OCI-LY3 (cell line): ENCODE measurements at regions not wholly inside any gene's neighbourhood (a gene's known extent, or its start where the extent isn't known, plus 50 kb on each side); places are given as distances from the start of the nearest gene placed in this dataset.

ENCODE experiments used
- H2AFZ ChIP-seq: fragments of 200-600, 300-600 bp; shearing (Covaris generic); 2 replicates; pipeline ENCODE4 v1.6.0; 2014; ENCODE audit warnings: antibody characterized with exemption, low read depth, low read length
- H3K27ac ChIP-seq: fragments of 200-600, 300-600 bp; sonication (generic); 2 replicates; pipeline ENCODE4 v1.5.1; 2014; ENCODE audit warnings: mild to moderate bottlenecking, low read length, moderate library complexity, mixed read lengths
- H3K27me3 ChIP-seq: fragments of 200-600, 300-600 bp; sonication (generic); 2 replicates; pipeline ENCODE4 v1.6.1; 2014; ENCODE audit warnings: low read depth, low read length, mixed read lengths
- H3K36me3 ChIP-seq: fragments of 200-600, 300-600 bp; sonication (generic); replicated peaks from 2 replicates; pipeline ENCODE3; 2014; ENCODE audit warnings: low read depth, low read length, mixed read lengths
- H3K4me1 ChIP-seq: fragments of 300-600, 200-600 bp; sonication (generic); 2 replicates; pipeline ENCODE4 v1.6.1; 2014; ENCODE audit warnings: low read length, mixed read lengths
- H3K4me2 ChIP-seq: fragments of 200-600, 300-600 bp; sonication (generic); 2 replicates; pipeline ENCODE4 v1.6.1; 2014; ENCODE audit warnings: low read length, mixed read lengths
- H3K4me3 ChIP-seq: fragments of 300-600, 200-600 bp; sonication (generic); 2 replicates; pipeline ENCODE4 v1.5.1; 2014; ENCODE audit warnings: antibody characterized with exemption, mild to moderate bottlenecking, low read length, moderate library complexity
- H3K79me2 ChIP-seq: fragments of 300-600, 200-600 bp; shearing (Covaris generic); 2 replicates; pipeline ENCODE4 v1.6.1; 2014; ENCODE audit warnings: mild to moderate bottlenecking, low read length, mixed read lengths
- H3K9ac ChIP-seq: fragments of 300-600, 200-600 bp; shearing (Covaris generic); 2 replicates; pipeline ENCODE4 v1.6.0; 2014; ENCODE audit warnings: mild to moderate bottlenecking, low read length, moderate library complexity
- H3K9me3 ChIP-seq: fragments of 200-600, 300-600 bp; shearing (Covaris generic); 2 replicates; pipeline ENCODE4 v1.6.1; 2014; ENCODE audit warnings: low read length, mixed read lengths; ENCODE audit not compliant: insufficient read depth
- H4K20me1 ChIP-seq: fragments of 200-600, 300-600 bp; sonication (generic); 2 replicates; pipeline ENCODE4 v1.6.1; 2016; ENCODE audit warnings: low read length, mixed read lengths; ENCODE audit not compliant: insufficient read depth
- CTCF ChIP-seq: fragments of 200-600, 300-600 bp; sonication (generic); IDR thresholded peaks from 2 replicates; pipeline ENCODE4 v1.5.1; 2014; ENCODE audit warnings: antibody characterized with exemption, low read length, low read depth
- EZH2phosphoT487 ChIP-seq: fragments of 200-600 bp; shearing (Covaris generic); IDR thresholded peaks from 2 replicates; pipeline ENCODE4 v1.6.1; 2018; ENCODE audit warnings: antibody characterized with exemption, mixed run types, low read depth

- TF ChIP-seq EZH2phosphoT487 (no peak), CTCF (no peak)
- no peaks in the 10 kb centered on the region for H3K79me2 ChIP-seq
- no peaks in the 10 kb centered on the region for H3K36me3 ChIP-seq
- no peak overlapping the region for H2AFZ ChIP-seq
- no peak overlapping the region for H3K4me3 ChIP-seq
- no peaks in the 10 kb centered on the region for H3K27me3 ChIP-seq
- H4K20me1 ChIP-seq = no peaks in the 10 kb centered on the region
- H3K27ac ChIP-seq = no peak overlapping the region
- no peaks in the 10 kb centered on the region for H3K4me1 ChIP-seq
- no peak overlapping the region for H3K4me2 ChIP-seq
- H3K9ac ChIP-seq = no peak overlapping the region
- H3K9me3 ChIP-seq = no peaks in the 10 kb centered on the region
Measured at GRCh38 chr2:188039307-188039706, 252.4 kb upstream of the GULP1 start.

GRCh38 chr2:188042412-188042811, 249.3 kb upstream of the GULP1 start:
- TF ChIP-seq EZH2phosphoT487 (no peak), CTCF (no peak)
- Histone ChIP-seq H3K9me3 (no peaks in the 10 kb centered on the region), H3K9ac (no peak overlapping the region), H3K4me3 (no peak overlapping the region), H2AFZ (no peak overlapping the region), H3K36me3 (no peaks in the 10 kb centered on the region), H3K79me2 (no peaks in the 10 kb centered on the region), H3K27ac (no peak overlapping the region), H3K27me3 (no peaks in the 10 kb centered on the region), H3K4me2 (no peak overlapping the region), H3K4me1 (no peaks in the 10 kb centered on the region), H4K20me1 (no peaks in the 10 kb centered on the region)

- Histone ChIP-seq H3K27ac (no peak overlapping the region), H4K20me1 (no peaks in the 10 kb centered on the region), H3K36me3 (no peaks in the 10 kb centered on the region), H3K27me3 (no peaks in the 10 kb centered on the region), H3K4me1 (no peaks in the 10 kb centered on the region), H3K9ac (no peak overlapping the region), H2AFZ (no peak overlapping the region), H3K79me2 (no peaks in the 10 kb centered on the region), H3K9me3 (no peaks in the 10 kb centered on the region), H3K4me2 (no peak overlapping the region), H3K4me3 (no peak overlapping the region)
- TF ChIP-seq EZH2phosphoT487 (no peak), CTCF (no peak)
Measured at GRCh38 chr2:188045016-188045415, 246.7 kb upstream of the GULP1 start.

- TF ChIP-seq EZH2phosphoT487 = no peak
- TF ChIP-seq CTCF = no peak
- Histone ChIP-seq H3K36me3 (no peaks in the 10 kb centered on the region), H3K27me3 (no peaks in the 10 kb centered on the region), H4K20me1 (no peaks in the 10 kb centered on the region), H2AFZ (no peak overlapping the region), H3K79me2 (no peaks in the 10 kb centered on the region), H3K4me1 (no peaks in the 10 kb centered on the region), H3K4me2 (no peak overlapping the region), H3K4me3 (no peak overlapping the region), H3K9ac (no peak overlapping the region), H3K9me3 (no peaks in the 10 kb centered on the region), H3K27ac (no peak overlapping the region)
Measured at GRCh38 chr2:188046437-188046836, 245.2 kb upstream of the GULP1 start.
